NCI-H446 treated with DMSO at 0.1 percent for 48 hours (cell line): ENCODE measurements at regions not wholly inside any gene's neighbourhood (a gene's known extent, or its start where the extent isn't known, plus 50 kb on each side); places are given as distances from the start of the nearest gene placed in this dataset.
"Not testable (repeated sequence)": the region's sequence is repeated elsewhere in the genome, so short reads cannot be mapped to it uniquely, and the experiment has no call there.

Source experiments
- DNase-seq: peaks from one replicate; lab custom pipeline; 2025; lab: John Stamatoyannopoulos, UW

- DNase-seq: not testable (repeated sequence)
Measured at GRCh38 chr17:43345515-43345914, 53.3 kb upstream of the ARL4D start.

GRCh38 chr17:43344685-43345084, 54.1 kb upstream of the ARL4D start:
- no peak for DNase-seq

GRCh38 chr17:43342589-43342890, 56.3 kb upstream of the ARL4D start:
- no peak for DNase-seq

GRCh38 chr17:43341715-43342588, 56.8 kb upstream of the ARL4D start:
- no peak for DNase-seq

- DNase-seq: peak; percentile 29
Measured at GRCh38 chr17:43338886-43339516, 59.8 kb upstream of the ARL4D start.

- no peak for DNase-seq
Measured at GRCh38 chr17:43337684-43338428, 60.9 kb upstream of the ARL4D start.

- DNase-seq: no peak
Measured at GRCh38 chr17:43334738-43335402, 63.9 kb upstream of the ARL4D start.

- DNase-seq: no peak
Measured at GRCh38 chr17:43333433-43333943, 65.3 kb upstream of the ARL4D start.

- DNase-seq: no peak
Measured at GRCh38 chr17:43332230-43332629, 66.6 kb upstream of the ARL4D start.

GRCh38 chr17:43330876-43331639, 67.7 kb upstream of the ARL4D start:
- no peak for DNase-seq

- no peak for DNase-seq
Measured at GRCh38 chr17:43329183-43329582, 69.6 kb upstream of the ARL4D start.

- DNase-seq: no peak
Measured at GRCh38 chr17:43328650-43329049, 70.1 kb upstream of the ARL4D start.

GRCh38 chr17:43327834-43328420, 70.9 kb upstream of the ARL4D start:
- no peak for DNase-seq

GRCh38 chr17:43327421-43327820, 71.4 kb upstream of the ARL4D start:
- DNase-seq: no peak

GRCh38 chr17:43326490-43327275, 72.1 kb upstream of the ARL4D start:
- DNase-seq: no peak

- no peak for DNase-seq
Measured at GRCh38 chr17:43324205-43324893, 74.4 kb upstream of the ARL4D start.

GRCh38 chr17:43319293-43320124, 79.3 kb upstream of the ARL4D start:
- no peak for DNase-seq

- no peak for DNase-seq
Measured at GRCh38 chr17:43316522-43317142, 82.2 kb upstream of the ARL4D start.
